ENCODE measurements at regions not wholly inside any gene's neighbourhood (a gene's known extent, or its start where the extent isn't known, plus 50 kb on each side); places are given as distances from the start of the nearest gene placed in this dataset.

- no peak for TF ChIP-seq CTCF (conservative IDR thresholded peaks at IDR 0.05; ENCODE audit: low read depth, low read length)
- no peak overlapping the region for H3K4me3 ChIP-seq (ENCODE audit: low read depth, low read length)
- DNase-seq (ENCODE audit: low read depth): no peak
These were observed 50.9 kb upstream of the SPTSSB start for GRCh38 chr3:161422171-161422700.

Measured in epithelial cell of proximal tubule (primary cell).